Endothelial cell of umbilical vein (primary cell): ENCODE measurements at regions not wholly inside any gene's neighbourhood (a gene's known extent, or its start where the extent isn't known, plus 50 kb on each side); places are given as distances from the start of the nearest gene placed in this dataset.

Experiments
- BruUV-seq: library from RNA; stranded (reverse); fragments of 400-500 nt; replicated peaks from 2 replicates; lab custom pipeline; 2021; lab: Mats Ljungman, UMichigan
- CTCF ChIA-PET: fragments of 300-600, 350-600 bp; sonication (Branson Sonifier 250); formaldehyde crosslinking; loops from one replicate; lab custom pipeline; 2021; ENCODE audit warnings: antibody characterized with exemption, inconsistent platforms; lab: Charles Lee
- POLR2A ChIA-PET: fragments of 300-600, 350-600 bp; sonication (Branson Sonifier 250); formaldehyde crosslinking; loops from one replicate; lab custom pipeline; 2021; ENCODE audit warnings: antibody characterized with exemption, inconsistent platforms; lab: Charles Lee
- DNase-seq: peaks from one replicate; pipeline ENCODE4 v3.0.0-alpha.2; 2011; ENCODE audit warnings: low read depth, low spot score
- FAIRE-seq: peaks from 2 replicates; lab custom pipeline; 2011; peaks lifted over from hg19 to GRCh38; lab: Jason Lieb, UNC
- H2AFZ ChIP-seq: 2 replicates; pipeline ENCODE4 v1.6.0; 2012; ENCODE audit warnings: low read depth, low read length, control low read depth, inconsistent platforms
- H3K27ac ChIP-seq: 2 replicates; pipeline ENCODE4 v1.5.1; 2011; ENCODE audit warnings: low read depth, mild to moderate bottlenecking, control low read depth, low read length, moderate library complexity; ENCODE audit not compliant: insufficient read depth
- H3K27me3 ChIP-seq, 2 experiments: 2 replicates each; pipeline versions ENCODE4 v1.6.0 to v1.6.1; 2011; ENCODE audit warnings: low read length in 2 of 2, mixed read lengths in 1 of 2; ENCODE audit not compliant: control insufficient read depth in 2 of 2, insufficient read depth in 2 of 2
- H3K36me3 ChIP-seq, 2 experiments: 2 replicates in 1 of 2; 3 replicates in 1 of 2; pipeline ENCODE4 v1.5.1; 2011; ENCODE audit warnings: low read length in 2 of 2, mild to moderate bottlenecking in 1 of 2, moderate library complexity in 1 of 2; ENCODE audit not compliant: control insufficient read depth in 2 of 2, insufficient read depth in 2 of 2; ENCODE audit errors: extremely low read depth in 1 of 2
- H3K4me1 ChIP-seq: 3 replicates; pipeline ENCODE4 v1.5.1; 2011; ENCODE audit warnings: mild to moderate bottlenecking, low read length; ENCODE audit not compliant: control insufficient read depth, insufficient read depth; ENCODE audit errors: extremely low read depth
- H3K4me2 ChIP-seq: 2 replicates; pipeline ENCODE4 v1.6.1; 2011; ENCODE audit warnings: low read length, control low read depth, mixed read lengths; ENCODE audit not compliant: insufficient read depth
- H3K4me3 ChIP-seq, 3 experiments: fragments of 200-600 bp in 1 of 3; sonication (generic), shearing (Covaris generic) in 1 of 3; replicated peaks in 1 of 3; 2 replicates each; pipeline ENCODE4 v1.5.1; 2011 to 2016; ENCODE audit warnings: control low read depth in 3 of 3, low read length in 3 of 3, mild to moderate bottlenecking in 2 of 3, inconsistent platforms in 1 of 3, low read depth in 1 of 3, moderate library complexity in 1 of 3; ENCODE audit not compliant: insufficient read depth in 1 of 3
- H3K79me2 ChIP-seq: 2 replicates; pipeline ENCODE4 v1.6.0; 2012; ENCODE audit warnings: low read length, inconsistent platforms; ENCODE audit not compliant: control insufficient read depth, insufficient read depth
- H3K9ac ChIP-seq: replicated peaks from 2 replicates; pipeline ENCODE3; 2011; ENCODE audit warnings: low read length, control low read depth; ENCODE audit not compliant: insufficient read depth; ENCODE audit errors: extremely low read depth
- H3K9me1 ChIP-seq: replicated peaks from 3 replicates; pipeline ENCODE4 v1.6.0; 2011; ENCODE audit warnings: mild to moderate bottlenecking, low read length; ENCODE audit not compliant: control insufficient read depth, insufficient read depth; ENCODE audit errors: extremely low read depth
- H3K9me3 ChIP-seq: replicated peaks from 2 replicates; pipeline ENCODE4 v1.5.1; 2012; ENCODE audit warnings: low read length, inconsistent platforms; ENCODE audit not compliant: control insufficient read depth, insufficient read depth
- H4K20me1 ChIP-seq: replicated peaks from 2 replicates; pipeline ENCODE3; 2011; ENCODE audit warnings: mild to moderate bottlenecking, low read length; ENCODE audit not compliant: control insufficient read depth, insufficient read depth; ENCODE audit errors: extremely low read depth
- CTCF ChIP-seq, 2 donors: IDR thresholded peaks; 1 replicate in 1 of 2; 2 replicates in 1 of 2; pipeline ENCODE4 v1.5.1; 2011; ENCODE audit warnings: low read length in 2 of 2, mild to moderate bottlenecking in 2 of 2, moderate library complexity in 2 of 2, control low read depth in 1 of 2, inconsistent platforms in 1 of 2, low read depth in 1 of 2; ENCODE audit not compliant: insufficient read depth in 1 of 2; ENCODE audit errors: extremely low read depth in 1 of 2
- EZH2 ChIP-seq: IDR thresholded peaks from 2 replicates; pipeline ENCODE4 v1.6.1; 2012; ENCODE audit warnings: borderline replicate concordance, low read depth, mild to moderate bottlenecking, moderate library complexity, low read length, inconsistent platforms; ENCODE audit not compliant: severe bottlenecking
- GATA2 ChIP-seq: IDR thresholded peaks from 2 replicates; pipeline ENCODE4 v1.7.0; 2011; ENCODE audit warnings: low read depth, mild to moderate bottlenecking, moderate library complexity, mixed read lengths, low read length; ENCODE audit not compliant: insufficient read length, insufficient read depth
- JUN ChIP-seq: IDR thresholded peaks from 2 replicates; pipeline ENCODE4 v1.6.1; 2011; ENCODE audit warnings: borderline replicate concordance, low read depth; ENCODE audit not compliant: insufficient read length, insufficient read depth
- MAX ChIP-seq: IDR thresholded peaks from 2 replicates; pipeline ENCODE4 v1.6.1; 2011; ENCODE audit not compliant: insufficient read depth, insufficient read length
- MYC ChIP-seq: IDR thresholded peaks from one replicate; pipeline ENCODE4 v1.6.1; 2011; ENCODE audit warnings: mild to moderate bottlenecking, low read depth, low read length
- POLR2A ChIP-seq: IDR thresholded peaks from 2 replicates; pipeline ENCODE4 v1.6.1; 2012; ENCODE audit warnings: low read depth, mild to moderate bottlenecking, control low read depth, low read length
- POLR2AphosphoS5 ChIP-seq: IDR thresholded peaks from 2 replicates; pipeline ENCODE4 v1.6.1; 2012; ENCODE audit warnings: low read depth, mild to moderate bottlenecking, control low read depth, low read length, moderate library complexity; ENCODE audit not compliant: insufficient read depth
- dilution Hi-C: fragments of 300-500 bp; cut with MboI; formaldehyde crosslinking; loops from one replicate; pipeline ENCODE4 v1.15.0; 2019; ENCODE audit warnings: low sequenced_read_pairs; ENCODE audit not compliant: extremely low pct_ligation_motif_present
- intact Hi-C: fragments of 100-400 bp; cut with micrococcal nuclease; formaldehyde crosslinking; loops from one replicate; pipeline ENCODE4 v1.10.0; 2022

- FAIRE-seq (no peak), DNase-seq (no peak)
- Histone ChIP-seq H3K27me3 (peaks cover 4 to 21% of the 10 kb centered on the region in 2 experiments), H2AFZ (no peak overlapping the region), H3K4me3 (no peak overlapping the region), H3K9ac (no peak overlapping the region), H3K9me3 (no peaks in the 10 kb centered on the region), H3K79me2 (no peaks in the 10 kb centered on the region), H4K20me1 (no peaks in the 10 kb centered on the region), H3K4me2 (no peak overlapping the region), H3K36me3 (no peaks in the 10 kb centered on the region), H3K9me1 (no peaks in the 10 kb centered on the region), H3K4me1 (peaks cover 17% of the 10 kb centered on the region), H3K27ac (no peak overlapping the region)
- ChIA-PET POLR2A (no interaction called here), CTCF (no interaction called here)
- BruUV-seq = no TSS peak
- intact Hi-C loops = no loop called here
- dilution Hi-C loops = no loop called here
- TF ChIP-seq POLR2A (no peak), MYC (no peak), CTCF (IDR thresholded peaks at IDR 0.05; ENCODE audit: extremely low read depth in 1 of 2, insufficient read depth in 1 of 2, low read depth in 1 of 2, low read length in 2 of 2) (no peak), JUN (no peak), MAX (no peak), GATA2 (no peak), EZH2 (no peak), POLR2AphosphoS5 (no peak)
Observed at GRCh38 chr3:41118461-41119390, 80.6 kb upstream of the CTNNB1 start.
